SK-N-SH (cell line): ENCODE measurements at regions not wholly inside any gene's neighbourhood (a gene's known extent, or its start where the extent isn't known, plus 50 kb on each side); places are given as distances from the start of the nearest gene placed in this dataset.

ENCODE experiments used
- CTCF ChIA-PET: fragments of 300-600, 350-600 bp; formaldehyde crosslinking; extraction: SDS; loops from one replicate; lab custom pipeline; 2021; lab: Yijun Ruan, JAX
- POLR2A ChIA-PET: fragments of 350-600 bp; sonication (Branson Sonifier 250); formaldehyde crosslinking; extraction: SDS; loops from one replicate; lab custom pipeline; 2020; ENCODE audit warnings: antibody characterized with exemption, inconsistent platforms; lab: Yijun Ruan, JAX
- DNase-seq: peaks from one replicate; pipeline ENCODE4 v3.0.0; 2012
- H2AFZ ChIP-seq: fragments of 200-600 bp; sonication (generic); 2 replicates; pipeline ENCODE4 v1.8.1; 2016; ENCODE audit warnings: antibody characterized with exemption, mild to moderate bottlenecking, low read depth
- H3F3A ChIP-seq: fragments of 200-600 bp; sonication (generic); replicated peaks from 2 replicates; pipeline ENCODE3; 2016; ENCODE audit warnings: antibody characterized with exemption, mild to moderate bottlenecking; ENCODE audit not compliant: insufficient read depth
- H3K27ac ChIP-seq, 2 experiments: fragments of 200-500 bp in 1 of 2; fragments of 200-600 bp in 1 of 2; sonication (Bioruptor generic) in 1 of 2; sonication (generic), shearing (Covaris generic) in 1 of 2; 2 replicates each; pipeline versions ENCODE4 v1.5.1 to v1.6.1; 2014 to 2016; ENCODE audit warnings: low read depth in 2 of 2, inconsistent platforms in 1 of 2, low read length in 1 of 2, mild to moderate bottlenecking in 1 of 2, mixed read lengths in 1 of 2
- H3K27me3 ChIP-seq: fragments of 200-600 bp; sonication (generic), shearing (Covaris generic); 2 replicates; pipeline ENCODE4 v1.6.1; 2016; ENCODE audit warnings: mixed run types; ENCODE audit not compliant: insufficient read depth
- H3K36me3 ChIP-seq, 2 experiments: fragments of 200-500 bp in 1 of 2; fragments of 200-600 bp in 1 of 2; sonication (Bioruptor generic) in 1 of 2; sonication (generic) in 1 of 2; replicated peaks in 1 of 2; 2 replicates each; pipeline versions ENCODE3 to v1.5.1; 2014 to 2016; ENCODE audit warnings: low read length in 1 of 2, mild to moderate bottlenecking in 1 of 2; ENCODE audit not compliant: insufficient read depth in 2 of 2, control insufficient read depth in 1 of 2
- H3K4me1 ChIP-seq, 2 experiments: fragments of 200-500 bp in 1 of 2; fragments of 200-600 bp in 1 of 2; sonication (Bioruptor generic) in 1 of 2; sonication (generic), shearing (Covaris generic) in 1 of 2; 2 replicates each; pipeline versions ENCODE4 v1.5.1 to v1.6.1; 2014 to 2016; ENCODE audit warnings: low read depth in 1 of 2, low read length in 1 of 2, mixed run types in 1 of 2; ENCODE audit not compliant: insufficient read depth in 2 of 2, control insufficient read depth in 1 of 2
- H3K4me2 ChIP-seq: fragments of 200-600 bp; sonication (generic), shearing (Covaris generic); 2 replicates; pipeline ENCODE4 v1.6.1; 2017; ENCODE audit warnings: mixed run types
- H3K4me3 ChIP-seq, 2 experiments: fragments of 200-500 bp in 1 of 2; fragments of 200-600 bp in 1 of 2; sonication (Bioruptor generic) in 1 of 2; sonication (generic), shearing (Covaris generic) in 1 of 2; 2 replicates each; pipeline versions ENCODE4 v1.5.1 to v1.8.1; 2014 to 2016; ENCODE audit warnings: low read depth in 2 of 2, inconsistent platforms in 1 of 2, low read length in 1 of 2, mild to moderate bottlenecking in 1 of 2, mixed read lengths in 1 of 2, moderate library complexity in 1 of 2
- H3K79me2 ChIP-seq: fragments of 200-600 bp; sonication (generic); 2 replicates; pipeline ENCODE4 v1.8.1; 2017; ENCODE audit warnings: mild to moderate bottlenecking; ENCODE audit not compliant: insufficient read depth
- H3K9ac ChIP-seq: fragments of 200-600 bp; sonication (generic); 2 replicates; pipeline ENCODE4 v1.6.1; 2017; ENCODE audit warnings: mixed run types
- H3K9me2 ChIP-seq: fragments of 200-600 bp; sonication (generic); 2 replicates; pipeline ENCODE4 v1.6.1; 2017; ENCODE audit warnings: mixed run types
- H3K9me3 ChIP-seq: fragments of 200-600 bp; sonication (generic); 2 replicates; pipeline ENCODE4 v1.6.1; 2017; ENCODE audit warnings: mixed run types, mild to moderate bottlenecking, moderate library complexity
- H4K20me1 ChIP-seq: fragments of 200-600 bp; sonication (generic); 2 replicates; pipeline ENCODE4 v1.6.1; 2017; ENCODE audit warnings: mild to moderate bottlenecking, mixed run types; ENCODE audit not compliant: insufficient read depth
- EP300 ChIP-seq, 2 experiments: IDR thresholded peaks; 2 replicates each; pipeline versions ENCODE4 v1.4.0 to v1.6.1; 2012; ENCODE audit warnings: borderline replicate concordance in 1 of 2, low read depth in 1 of 2, low read length in 1 of 2
- EZH2phosphoT487 ChIP-seq: fragments of 200-600 bp; sonication (generic); IDR thresholded peaks from 2 replicates; pipeline ENCODE4 v1.6.1; 2017; ENCODE audit warnings: low read depth, mixed run types, mild to moderate bottlenecking, antibody characterized with exemption, moderate library complexity, borderline replicate concordance
- FOSL2 ChIP-seq: IDR thresholded peaks from 2 replicates; pipeline ENCODE4 v1.4.0; 2012; ENCODE audit warnings: low read depth, mild to moderate bottlenecking, moderate library complexity, borderline replicate concordance
- FOXJ3 ChIP-seq: sonication (generic); formaldehyde crosslinking; IDR thresholded peaks from 2 replicates; pipeline ENCODE4 v1.5.1; 2020; ENCODE audit warnings: mild to moderate bottlenecking, missing genetic modification reagents
- FOXM1 ChIP-seq: IDR thresholded peaks from 2 replicates; pipeline ENCODE4 v1.4.0; 2012; ENCODE audit warnings: low read depth, mild to moderate bottlenecking
- GATA2 ChIP-seq: sonication (generic); formaldehyde crosslinking; IDR thresholded peaks from 2 replicates; pipeline ENCODE4 v1.5.0; 2020; ENCODE audit warnings: mild to moderate bottlenecking, missing genetic modification reagents
- JUND ChIP-seq: IDR thresholded peaks from 2 replicates; pipeline ENCODE4 v1.4.0; 2012
- MXI1 ChIP-seq: IDR thresholded peaks from 2 replicates; pipeline ENCODE4 v1.6.1; 2012; ENCODE audit warnings: mild to moderate bottlenecking, low read depth, low read length, improper control_type of control experiment
- NFIC ChIP-seq: IDR thresholded peaks from 2 replicates; pipeline ENCODE4 v1.4.0; 2012; ENCODE audit warnings: borderline replicate concordance
- POLR2AphosphoS5 ChIP-seq: IDR thresholded peaks from 2 replicates; pipeline ENCODE4 v1.6.1; 2012; ENCODE audit warnings: low read depth, low read length
- RAD21 ChIP-seq: IDR thresholded peaks from 2 replicates; pipeline ENCODE4 v1.6.1; 2012; ENCODE audit warnings: mild to moderate bottlenecking, low read length
- RCOR1 ChIP-seq: fragments of 150-350 bp; IDR thresholded peaks from 2 replicates; pipeline ENCODE4 v1.6.1; 2017; ENCODE audit warnings: antibody characterized with exemption, low read length
- RFX5 ChIP-seq: IDR thresholded peaks from 2 replicates; pipeline ENCODE4 v1.6.1; 2012; ENCODE audit warnings: mild to moderate bottlenecking, improper control_type of control experiment, low read length
- RXRA ChIP-seq: IDR thresholded peaks from 2 replicates; pipeline ENCODE4 v1.4.0; 2012; ENCODE audit warnings: low read depth, mild to moderate bottlenecking, borderline replicate concordance
- SIN3A ChIP-seq: IDR thresholded peaks from 2 replicates; pipeline ENCODE4 v1.6.1; 2012; ENCODE audit warnings: low read depth, mild to moderate bottlenecking, low read length, moderate library complexity, borderline replicate concordance
- SMC3 ChIP-seq: IDR thresholded peaks from 2 replicates; pipeline ENCODE4 v1.6.1; 2012; ENCODE audit warnings: low read depth, low read length, improper control_type of control experiment
- TCF12 ChIP-seq: IDR thresholded peaks from 2 replicates; pipeline ENCODE4 v1.4.0; 2012
- TEAD4 ChIP-seq: IDR thresholded peaks from 2 replicates; pipeline ENCODE4 v1.4.0; 2012; ENCODE audit warnings: mild to moderate bottlenecking, borderline replicate concordance; ENCODE audit not compliant: insufficient read depth
- YY1 ChIP-seq: IDR thresholded peaks from 2 replicates; pipeline ENCODE4 v1.4.0; 2012; ENCODE audit warnings: low read depth, mild to moderate bottlenecking
- whole genome bisulfite sequencing: methylation state at CpG from one replicate; pipeline ENCODE4 v1.1.6; 2017; ENCODE audit warnings: low lambda C conversion rate; 5-methylcytosine and 5-hydroxymethylcytosine counted together
- TF ChIP-seq, protein P1 (sequence below): fragments of 200-600 bp; sonication (generic); IDR thresholded peaks from 2 replicates; pipeline ENCODE4 v1.6.1; 2017; ENCODE audit warnings: antibody characterized with exemption, mild to moderate bottlenecking, moderate library complexity
- TF ChIP-seq, protein P2 (sequence below): IDR thresholded peaks from 2 replicates; pipeline ENCODE4 v1.4.0; 2012; ENCODE audit warnings: low read depth
- TF ChIP-seq, protein P3 (sequence below): IDR thresholded peaks from 2 replicates; pipeline ENCODE4 v1.6.1; 2012; ENCODE audit warnings: mild to moderate bottlenecking, low read depth, low read length, moderate library complexity

DNA sequence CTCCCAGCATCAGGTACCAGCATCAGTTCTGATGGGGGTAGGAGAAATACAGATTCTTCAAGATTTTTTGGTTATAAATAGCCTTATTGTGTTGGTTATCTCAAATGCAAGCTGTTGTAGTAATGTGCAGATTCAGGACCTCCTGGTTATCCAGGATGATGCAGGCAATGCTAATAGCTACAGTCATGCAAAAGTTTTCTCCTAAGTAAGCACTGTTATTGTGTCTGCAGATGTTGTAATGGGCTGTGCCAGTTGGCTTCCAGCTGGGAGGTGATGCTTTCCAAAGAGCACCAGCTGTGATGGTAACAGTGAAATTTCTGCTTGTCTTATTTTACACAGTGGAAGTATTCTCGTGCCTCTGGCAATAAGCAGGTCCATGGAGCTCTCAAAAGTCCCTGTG, 719.2 kb upstream of the CTNND2 start (continued):
- TF ChIP-seq, protein P1, sequence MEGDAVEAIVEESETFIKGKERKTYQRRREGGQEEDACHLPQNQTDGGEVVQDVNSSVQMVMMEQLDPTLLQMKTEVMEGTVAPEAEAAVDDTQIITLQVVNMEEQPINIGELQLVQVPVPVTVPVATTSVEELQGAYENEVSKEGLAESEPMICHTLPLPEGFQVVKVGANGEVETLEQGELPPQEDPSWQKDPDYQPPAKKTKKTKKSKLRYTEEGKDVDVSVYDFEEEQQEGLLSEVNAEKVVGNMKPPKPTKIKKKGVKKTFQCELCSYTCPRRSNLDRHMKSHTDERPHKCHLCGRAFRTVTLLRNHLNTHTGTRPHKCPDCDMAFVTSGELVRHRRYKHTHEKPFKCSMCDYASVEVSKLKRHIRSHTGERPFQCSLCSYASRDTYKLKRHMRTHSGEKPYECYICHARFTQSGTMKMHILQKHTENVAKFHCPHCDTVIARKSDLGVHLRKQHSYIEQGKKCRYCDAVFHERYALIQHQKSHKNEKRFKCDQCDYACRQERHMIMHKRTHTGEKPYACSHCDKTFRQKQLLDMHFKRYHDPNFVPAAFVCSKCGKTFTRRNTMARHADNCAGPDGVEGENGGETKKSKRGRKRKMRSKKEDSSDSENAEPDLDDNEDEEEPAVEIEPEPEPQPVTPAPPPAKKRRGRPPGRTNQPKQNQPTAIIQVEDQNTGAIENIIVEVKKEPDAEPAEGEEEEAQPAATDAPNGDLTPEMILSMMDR = no peak
- TF ChIP-seq GATA2 (CRISPR knock-in tag) (no peak), RXRA (no peak), SMC3 (no peak), MXI1 (no peak), FOXJ3 (CRISPR knock-in tag) (no peak), SIN3A (no peak), RAD21 (no peak), FOXM1 (no peak), JUND (no peak), FOSL2 (no peak), NFIC (no peak), TCF12 (no peak)

DNA sequence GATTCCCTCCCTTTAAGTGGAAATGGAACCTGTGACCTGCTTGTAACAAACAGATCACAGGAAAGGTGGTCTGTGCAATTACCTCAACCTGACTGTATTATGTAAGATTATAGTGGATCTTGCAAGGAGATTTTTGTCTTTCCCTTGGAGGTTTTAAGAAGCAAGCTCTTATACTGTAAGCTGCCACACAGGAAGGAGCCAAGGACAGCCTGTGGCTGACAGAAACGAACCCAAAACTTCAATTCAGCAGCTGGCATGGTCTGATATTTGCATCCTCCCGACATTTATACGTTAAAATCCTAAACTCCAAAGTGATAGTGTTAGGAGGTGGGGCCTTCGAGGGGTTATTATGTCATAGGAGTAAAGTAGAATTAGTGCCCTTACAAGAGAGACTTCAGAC, 711.8 kb upstream of the CTNND2 start:
- POLR2A ChIA-PET = no interaction called here
- Histone ChIP-seq H3K9ac (no peak overlapping the region), H3K79me2 (no peaks in the 10 kb centered on the region), H4K20me1 (no peaks in the 10 kb centered on the region), H3K4me1 (no peaks in the 10 kb centered on the region), H3F3A (no peaks in the 10 kb centered on the region), H3K27ac (no peak overlapping the region), H3K4me2 (no peak overlapping the region), H3K36me3 (no peaks in the 10 kb centered on the region), H3K9me3 (no peaks in the 10 kb centered on the region), H3K4me3 (no peak overlapping the region), H3K27me3 (no peaks in the 10 kb centered on the region), H3K9me2 (no peaks in the 10 kb centered on the region), H2AFZ (no peak overlapping the region)
- TF ChIP-seq RFX5 = no peak
- TF ChIP-seq, protein P2, sequence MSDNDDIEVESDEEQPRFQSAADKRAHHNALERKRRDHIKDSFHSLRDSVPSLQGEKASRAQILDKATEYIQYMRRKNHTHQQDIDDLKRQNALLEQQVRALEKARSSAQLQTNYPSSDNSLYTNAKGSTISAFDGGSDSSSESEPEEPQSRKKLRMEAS = no peak
- no peak for TF ChIP-seq FOXJ3 (CRISPR knock-in tag)
- TF ChIP-seq, protein P3, sequence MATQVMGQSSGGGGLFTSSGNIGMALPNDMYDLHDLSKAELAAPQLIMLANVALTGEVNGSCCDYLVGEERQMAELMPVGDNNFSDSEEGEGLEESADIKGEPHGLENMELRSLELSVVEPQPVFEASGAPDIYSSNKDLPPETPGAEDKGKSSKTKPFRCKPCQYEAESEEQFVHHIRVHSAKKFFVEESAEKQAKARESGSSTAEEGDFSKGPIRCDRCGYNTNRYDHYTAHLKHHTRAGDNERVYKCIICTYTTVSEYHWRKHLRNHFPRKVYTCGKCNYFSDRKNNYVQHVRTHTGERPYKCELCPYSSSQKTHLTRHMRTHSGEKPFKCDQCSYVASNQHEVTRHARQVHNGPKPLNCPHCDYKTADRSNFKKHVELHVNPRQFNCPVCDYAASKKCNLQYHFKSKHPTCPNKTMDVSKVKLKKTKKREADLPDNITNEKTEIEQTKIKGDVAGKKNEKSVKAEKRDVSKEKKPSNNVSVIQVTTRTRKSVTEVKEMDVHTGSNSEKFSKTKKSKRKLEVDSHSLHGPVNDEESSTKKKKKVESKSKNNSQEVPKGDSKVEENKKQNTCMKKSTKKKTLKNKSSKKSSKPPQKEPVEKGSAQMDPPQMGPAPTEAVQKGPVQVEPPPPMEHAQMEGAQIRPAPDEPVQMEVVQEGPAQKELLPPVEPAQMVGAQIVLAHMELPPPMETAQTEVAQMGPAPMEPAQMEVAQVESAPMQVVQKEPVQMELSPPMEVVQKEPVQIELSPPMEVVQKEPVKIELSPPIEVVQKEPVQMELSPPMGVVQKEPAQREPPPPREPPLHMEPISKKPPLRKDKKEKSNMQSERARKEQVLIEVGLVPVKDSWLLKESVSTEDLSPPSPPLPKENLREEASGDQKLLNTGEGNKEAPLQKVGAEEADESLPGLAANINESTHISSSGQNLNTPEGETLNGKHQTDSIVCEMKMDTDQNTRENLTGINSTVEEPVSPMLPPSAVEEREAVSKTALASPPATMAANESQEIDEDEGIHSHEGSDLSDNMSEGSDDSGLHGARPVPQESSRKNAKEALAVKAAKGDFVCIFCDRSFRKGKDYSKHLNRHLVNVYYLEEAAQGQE = no peak
- no peak for TF ChIP-seq YY1
- TF ChIP-seq TEAD4 = no peak
- TF ChIP-seq JUND = no peak
- TF ChIP-seq EZH2phosphoT487 = no peak
- no peak for TF ChIP-seq EP300 (IDR thresholded peaks at IDR 0.05; ENCODE audit: borderline replicate concordance in 1 of 2, low read depth in 1 of 2, low read length in 1 of 2)
- no peak for TF ChIP-seq POLR2AphosphoS5
- TF ChIP-seq RCOR1 = no peak
- CTCF ChIA-PET = no interaction called here
- DNase-seq = no peak
- WGBS = 10% methylated on average over 4 of the region's 4 CpGs
